HEK293 (cell line): ENCODE measurements at regions not wholly inside any gene's neighbourhood (a gene's known extent, or its start where the extent isn't known, plus 50 kb on each side); places are given as distances from the start of the nearest gene placed in this dataset.
"Not testable (repeated sequence)": the region's sequence is repeated elsewhere in the genome, so short reads cannot be mapped to it uniquely, and the experiment has no call there.

Experiments used
- YY1 ChIP-seq: fragments of 450-650 bp; formaldehyde crosslinking; IDR thresholded peaks from 2 replicates; pipeline ENCODE4 v1.5.1; 2018; ENCODE audit warnings: missing biosample characterization, missing genetic modification characterization
- ZBTB1 ChIP-seq: fragments of 450-650 bp; formaldehyde crosslinking; IDR thresholded peaks from 2 replicates; pipeline ENCODE4 v1.5.1; 2016; ENCODE audit warnings: missing biosample characterization, missing genetic modification characterization
- ZFP41 ChIP-seq: fragments of 450-650 bp; formaldehyde crosslinking; IDR thresholded peaks from 2 replicates; pipeline ENCODE4 v1.5.1; 2016; ENCODE audit warnings: missing biosample characterization, missing genetic modification characterization, borderline replicate concordance
- ZNF138 ChIP-seq: fragments of 450-650 bp; formaldehyde crosslinking; IDR thresholded peaks from 2 replicates; pipeline ENCODE4 v1.5.1; 2016; ENCODE audit warnings: missing biosample characterization, missing genetic modification characterization, borderline replicate concordance
- ZNF274 ChIP-seq, 2 experiments: fragments of 200-500 bp in 1 of 2; fragments of 450-650 bp in 1 of 2; sonication (Bioruptor generic) in 1 of 2; formaldehyde crosslinking in 1 of 2; IDR thresholded peaks; 2 replicates each; pipeline versions ENCODE4 v1.5.1 to v1.6.1; 2014 to 2016; ENCODE audit warnings: borderline replicate concordance in 1 of 2, inconsistent platforms in 1 of 2, low read length in 1 of 2, missing biosample characterization in 1 of 2, missing genetic modification characterization in 1 of 2
- ZNF37A ChIP-seq: fragments of 450-650 bp; IDR thresholded peaks from 2 replicates; pipeline ENCODE4 v1.5.1; 2018; ENCODE audit warnings: missing biosample characterization, missing genetic modification characterization
- ZNF416 ChIP-seq: fragments of 450-650 bp; formaldehyde crosslinking; IDR thresholded peaks from 2 replicates; pipeline ENCODE4 v1.5.1; 2016; ENCODE audit warnings: missing biosample characterization, missing genetic modification characterization
- ZNF473 ChIP-seq: fragments of 450-650 bp; formaldehyde crosslinking; IDR thresholded peaks from 2 replicates; pipeline ENCODE4 v1.5.1; 2017; ENCODE audit warnings: missing biosample characterization, missing genetic modification characterization
- TF ChIP-seq, protein P1 (sequence below): fragments of 450-650 bp; formaldehyde crosslinking; IDR thresholded peaks from 2 replicates; pipeline ENCODE4 v1.5.1; 2016; ENCODE audit warnings: missing biosample characterization, missing genetic modification characterization
- TF ChIP-seq, protein P2 (sequence below): fragments of 450-650 bp; formaldehyde crosslinking; IDR thresholded peaks from 2 replicates; pipeline ENCODE4 v1.5.1; 2016; ENCODE audit warnings: missing biosample characterization, missing genetic modification characterization
- TF ChIP-seq, protein P3 (sequence below): fragments of 450-650 bp; formaldehyde crosslinking; IDR thresholded peaks from 2 replicates; pipeline ENCODE4 v1.5.1; 2016; ENCODE audit warnings: missing biosample characterization, missing genetic modification characterization
- TF ChIP-seq, protein P4 (sequence below): fragments of 450-650 bp; formaldehyde crosslinking; IDR thresholded peaks from 2 replicates; pipeline ENCODE4 v1.5.1; 2017; ENCODE audit warnings: missing biosample characterization, missing genetic modification characterization
- TF ChIP-seq, protein P5 (sequence below): fragments of 450-650 bp; formaldehyde crosslinking; IDR thresholded peaks from 2 replicates; pipeline ENCODE4 v1.5.1; 2016; ENCODE audit warnings: missing biosample characterization, missing genetic modification characterization
- TF ChIP-seq, protein P6 (sequence below): fragments of 450-650 bp; formaldehyde crosslinking; IDR thresholded peaks from 2 replicates; pipeline ENCODE4 v1.5.1; 2016; ENCODE audit warnings: missing biosample characterization, missing genetic modification characterization

DNA sequence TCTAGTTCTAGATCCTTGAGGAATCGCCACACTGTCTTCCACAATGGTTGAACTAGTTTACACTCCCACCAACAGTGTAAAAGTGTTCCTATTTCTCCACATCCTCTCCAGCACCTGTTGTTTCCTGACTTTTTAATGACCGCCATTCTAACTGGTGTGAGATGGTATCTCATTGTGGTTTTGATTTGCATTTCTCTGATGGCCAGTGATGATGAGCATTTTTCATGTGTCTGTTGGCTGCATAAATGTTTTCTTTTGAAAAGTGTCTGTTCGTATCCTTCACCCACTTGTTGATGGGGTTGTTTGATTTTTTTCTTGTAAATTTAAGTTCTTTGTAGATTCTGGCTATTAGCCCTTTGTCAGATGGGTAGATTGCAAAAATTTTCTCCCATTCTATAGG lies 79.2 kb downstream of the SLC41A2 start:
- not testable (repeated sequence) for TF ChIP-seq ZNF274 (IDR thresholded peaks at IDR 0.05; ENCODE audit: low read length); ZNF274 (tag by site-specific recombination; IDR thresholded peaks at IDR 0.05; ENCODE audit: borderline replicate concordance); ZNF37A (tag by site-specific recombination); ZBTB1 (tag by site-specific recombination); ZNF473 (tag by site-specific recombination); ZNF416 (tag by site-specific recombination); ZNF138; YY1; ZFP41
- TF ChIP-seq, protein P1, sequence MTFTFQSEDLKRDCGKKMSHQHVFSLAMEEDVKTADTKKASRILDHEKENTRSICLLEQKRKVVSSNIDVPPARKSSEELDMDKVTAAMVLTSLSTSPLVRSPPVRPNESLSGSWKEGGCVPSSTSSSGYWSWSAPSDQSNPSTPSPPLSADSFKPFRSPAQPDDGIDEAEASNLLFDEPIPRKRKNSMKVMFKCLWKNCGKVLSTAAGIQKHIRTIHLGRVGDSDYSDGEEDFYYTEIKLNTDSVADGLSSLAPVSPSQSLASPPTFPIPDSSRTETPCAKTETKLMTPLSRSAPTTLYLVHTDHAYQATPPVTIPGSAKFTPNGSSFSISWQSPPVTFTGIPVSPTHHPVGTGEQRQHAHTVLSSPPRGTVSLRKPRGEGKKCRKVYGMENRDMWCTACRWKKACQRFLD (tag by site-specific recombination): not testable (repeated sequence)
- TF ChIP-seq, protein P2, sequence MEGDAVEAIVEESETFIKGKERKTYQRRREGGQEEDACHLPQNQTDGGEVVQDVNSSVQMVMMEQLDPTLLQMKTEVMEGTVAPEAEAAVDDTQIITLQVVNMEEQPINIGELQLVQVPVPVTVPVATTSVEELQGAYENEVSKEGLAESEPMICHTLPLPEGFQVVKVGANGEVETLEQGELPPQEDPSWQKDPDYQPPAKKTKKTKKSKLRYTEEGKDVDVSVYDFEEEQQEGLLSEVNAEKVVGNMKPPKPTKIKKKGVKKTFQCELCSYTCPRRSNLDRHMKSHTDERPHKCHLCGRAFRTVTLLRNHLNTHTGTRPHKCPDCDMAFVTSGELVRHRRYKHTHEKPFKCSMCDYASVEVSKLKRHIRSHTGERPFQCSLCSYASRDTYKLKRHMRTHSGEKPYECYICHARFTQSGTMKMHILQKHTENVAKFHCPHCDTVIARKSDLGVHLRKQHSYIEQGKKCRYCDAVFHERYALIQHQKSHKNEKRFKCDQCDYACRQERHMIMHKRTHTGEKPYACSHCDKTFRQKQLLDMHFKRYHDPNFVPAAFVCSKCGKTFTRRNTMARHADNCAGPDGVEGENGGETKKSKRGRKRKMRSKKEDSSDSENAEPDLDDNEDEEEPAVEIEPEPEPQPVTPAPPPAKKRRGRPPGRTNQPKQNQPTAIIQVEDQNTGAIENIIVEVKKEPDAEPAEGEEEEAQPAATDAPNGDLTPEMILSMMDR: not testable (repeated sequence)
- TF ChIP-seq, protein P3, sequence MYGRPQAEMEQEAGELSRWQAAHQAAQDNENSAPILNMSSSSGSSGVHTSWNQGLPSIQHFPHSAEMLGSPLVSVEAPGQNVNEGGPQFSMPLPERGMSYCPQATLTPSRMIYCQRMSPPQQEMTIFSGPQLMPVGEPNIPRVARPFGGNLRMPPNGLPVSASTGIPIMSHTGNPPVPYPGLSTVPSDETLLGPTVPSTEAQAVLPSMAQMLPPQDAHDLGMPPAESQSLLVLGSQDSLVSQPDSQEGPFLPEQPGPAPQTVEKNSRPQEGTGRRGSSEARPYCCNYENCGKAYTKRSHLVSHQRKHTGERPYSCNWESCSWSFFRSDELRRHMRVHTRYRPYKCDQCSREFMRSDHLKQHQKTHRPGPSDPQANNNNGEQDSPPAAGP (tag by site-specific recombination): not testable (repeated sequence)
- TF ChIP-seq, protein P4, sequence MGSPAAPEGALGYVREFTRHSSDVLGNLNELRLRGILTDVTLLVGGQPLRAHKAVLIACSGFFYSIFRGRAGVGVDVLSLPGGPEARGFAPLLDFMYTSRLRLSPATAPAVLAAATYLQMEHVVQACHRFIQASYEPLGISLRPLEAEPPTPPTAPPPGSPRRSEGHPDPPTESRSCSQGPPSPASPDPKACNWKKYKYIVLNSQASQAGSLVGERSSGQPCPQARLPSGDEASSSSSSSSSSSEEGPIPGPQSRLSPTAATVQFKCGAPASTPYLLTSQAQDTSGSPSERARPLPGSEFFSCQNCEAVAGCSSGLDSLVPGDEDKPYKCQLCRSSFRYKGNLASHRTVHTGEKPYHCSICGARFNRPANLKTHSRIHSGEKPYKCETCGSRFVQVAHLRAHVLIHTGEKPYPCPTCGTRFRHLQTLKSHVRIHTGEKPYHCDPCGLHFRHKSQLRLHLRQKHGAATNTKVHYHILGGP (tag by site-specific recombination): not testable (repeated sequence)
- TF ChIP-seq, protein P5, sequence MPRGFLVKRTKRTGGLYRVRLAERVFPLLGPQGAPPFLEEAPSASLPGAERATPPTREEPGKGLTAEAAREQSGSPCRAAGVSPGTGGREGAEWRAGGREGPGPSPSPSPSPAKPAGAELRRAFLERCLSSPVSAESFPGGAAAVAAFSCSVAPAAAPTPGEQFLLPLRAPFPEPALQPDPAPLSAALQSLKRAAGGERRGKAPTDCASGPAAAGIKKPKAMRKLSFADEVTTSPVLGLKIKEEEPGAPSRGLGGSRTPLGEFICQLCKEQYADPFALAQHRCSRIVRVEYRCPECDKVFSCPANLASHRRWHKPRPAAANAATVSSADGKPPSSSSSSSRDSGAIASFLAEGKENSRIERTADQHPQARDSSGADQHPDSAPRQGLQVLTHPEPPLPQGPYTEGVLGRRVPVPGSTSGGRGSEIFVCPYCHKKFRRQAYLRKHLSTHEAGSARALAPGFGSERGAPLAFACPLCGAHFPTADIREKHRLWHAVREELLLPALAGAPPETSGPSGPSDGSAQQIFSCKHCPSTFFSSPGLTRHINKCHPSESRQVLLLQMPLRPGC (tag by site-specific recombination): not testable (repeated sequence)
- TF ChIP-seq, protein P6, sequence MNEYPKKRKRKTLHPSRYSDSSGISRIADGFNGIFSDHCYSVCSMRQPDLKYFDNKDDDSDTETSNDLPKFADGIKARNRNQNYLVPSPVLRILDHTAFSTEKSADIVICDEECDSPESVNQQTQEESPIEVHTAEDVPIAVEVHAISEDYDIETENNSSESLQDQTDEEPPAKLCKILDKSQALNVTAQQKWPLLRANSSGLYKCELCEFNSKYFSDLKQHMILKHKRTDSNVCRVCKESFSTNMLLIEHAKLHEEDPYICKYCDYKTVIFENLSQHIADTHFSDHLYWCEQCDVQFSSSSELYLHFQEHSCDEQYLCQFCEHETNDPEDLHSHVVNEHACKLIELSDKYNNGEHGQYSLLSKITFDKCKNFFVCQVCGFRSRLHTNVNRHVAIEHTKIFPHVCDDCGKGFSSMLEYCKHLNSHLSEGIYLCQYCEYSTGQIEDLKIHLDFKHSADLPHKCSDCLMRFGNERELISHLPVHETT (tag by site-specific recombination): not testable (repeated sequence)
